Neuronal stem cell (in vitro differentiated cells): ENCODE measurements at regions not wholly inside any gene's neighbourhood (a gene's known extent, or its start where the extent isn't known, plus 50 kb on each side); places are given as distances from the start of the nearest gene placed in this dataset.

Experiments used
- DNase-seq: peaks from one replicate; pipeline ENCODE4 v3.0.0-alpha.2; 2013; ENCODE audit warnings: low spot score
- H2AFZ ChIP-seq: one replicate; pipeline ENCODE4 v1.6.1; 2013; ENCODE audit warnings: mild to moderate bottlenecking, low read length, inconsistent platforms
- H2AK5ac ChIP-seq: 2 replicates; pipeline ENCODE4 v1.6.1; 2013; ENCODE audit warnings: low read depth, mild to moderate bottlenecking, inconsistent platforms, low read length, moderate library complexity, mixed read lengths
- H2BK120ac ChIP-seq: 2 replicates; pipeline ENCODE4 v1.6.1; 2013; ENCODE audit warnings: low read depth, mild to moderate bottlenecking, inconsistent platforms, low read length, moderate library complexity, mixed read lengths
- H2BK12ac ChIP-seq: one replicate; pipeline ENCODE4 v1.6.1; 2013; ENCODE audit warnings: low read length, inconsistent platforms
- H2BK15ac ChIP-seq: 2 replicates; pipeline ENCODE4 v1.6.1; 2013; ENCODE audit warnings: mild to moderate bottlenecking, low read length, inconsistent platforms, mixed read lengths
- H2BK5ac ChIP-seq: one replicate; pipeline ENCODE4 v1.6.1; 2013; ENCODE audit warnings: inconsistent platforms, mild to moderate bottlenecking, low read length, moderate library complexity
- H3K14ac ChIP-seq: one replicate; pipeline ENCODE4 v1.6.1; 2013; ENCODE audit warnings: low read length, inconsistent platforms
- H3K18ac ChIP-seq: 2 replicates; pipeline ENCODE4 v1.6.1; 2013; ENCODE audit warnings: low read length, inconsistent platforms
- H3K23ac ChIP-seq: 2 replicates; pipeline ENCODE4 v1.6.1; 2013; ENCODE audit warnings: low read depth, mild to moderate bottlenecking, mixed read lengths, low read length, inconsistent platforms; ENCODE audit not compliant: poor library complexity
- H3K27ac ChIP-seq: replicated peaks from 3 replicates; pipeline ENCODE4 v1.5.1; 2013; ENCODE audit warnings: low read length, inconsistent platforms
- H3K27me3 ChIP-seq, 3 experiments: 2 replicates each; pipeline ENCODE4 v1.6.1; 2013; ENCODE audit warnings: low read length in 3 of 3, mild to moderate bottlenecking in 2 of 3, inconsistent platforms in 1 of 3, low read depth in 1 of 3, mixed read lengths in 1 of 3, moderate library complexity in 1 of 3; ENCODE audit not compliant: control insufficient read depth in 3 of 3, insufficient read depth in 3 of 3
- H3K36me3 ChIP-seq, 2 donors: replicated peaks in 1 of 2; 2 replicates each; pipeline ENCODE4 v1.6.1; 2013; ENCODE audit warnings: low read length in 2 of 2; ENCODE audit not compliant: control insufficient read depth in 2 of 2, insufficient read depth in 2 of 2
- H3K4ac ChIP-seq: 2 replicates; pipeline ENCODE4 v1.6.1; 2013; ENCODE audit warnings: inconsistent platforms, mild to moderate bottlenecking, low read length, moderate library complexity
- H3K4me1 ChIP-seq, 2 donors: 1 replicate in 1 of 2; 2 replicates in 1 of 2; pipeline ENCODE4 v1.6.1; 2013; ENCODE audit warnings: low read length in 2 of 2, low read depth in 1 of 2; ENCODE audit not compliant: control insufficient read depth in 2 of 2, insufficient read depth in 1 of 2
- H3K4me2 ChIP-seq: one replicate; pipeline ENCODE4 v1.6.1; 2013; ENCODE audit warnings: mild to moderate bottlenecking, low read length, inconsistent platforms; ENCODE audit not compliant: insufficient read depth, poor library complexity, severe bottlenecking
- H3K4me3 ChIP-seq, 2 donors: 2 replicates each; pipeline ENCODE4 v1.5.1; 2013; ENCODE audit warnings: low read length in 2 of 2, mild to moderate bottlenecking in 2 of 2, inconsistent platforms in 1 of 2, moderate library complexity in 1 of 2
- H3K79me1 ChIP-seq: one replicate; pipeline ENCODE4 v1.6.1; 2013; ENCODE audit warnings: low read depth, mild to moderate bottlenecking, inconsistent platforms, low read length, moderate library complexity
- H3K9ac ChIP-seq: one replicate; pipeline ENCODE4 v1.6.1; 2013; ENCODE audit warnings: mild to moderate bottlenecking, low read depth, low read length, inconsistent platforms; ENCODE audit not compliant: poor library complexity
- H3K9me3 ChIP-seq, 2 donors: replicated peaks in 1 of 2; 2 replicates each; pipeline versions ENCODE3 to v1.6.1; 2013; ENCODE audit warnings: low read length in 2 of 2, mild to moderate bottlenecking in 2 of 2, inconsistent platforms in 1 of 2, low read depth in 1 of 2, mixed read lengths in 1 of 2, moderate library complexity in 1 of 2; ENCODE audit not compliant: control insufficient read depth in 2 of 2, insufficient read depth in 1 of 2
- H4K8ac ChIP-seq: one replicate; pipeline ENCODE4 v1.6.1; 2013; ENCODE audit warnings: low read depth, mild to moderate bottlenecking, inconsistent platforms, low read length, moderate library complexity
- H4K91ac ChIP-seq: one replicate; pipeline ENCODE4 v1.6.1; 2013; ENCODE audit warnings: low read length, low read depth, mild to moderate bottlenecking, inconsistent platforms; ENCODE audit not compliant: poor library complexity
- WGBS, 2 donors: extraction: QIAGEN DNeasy Blood & Tissue Kit; methylation state at CpG; one replicate each; pipeline ENCODE4 v1.1.7; 2013; ENCODE audit warnings: missing lambda C conversion rate in 2 of 2, mixed read lengths in 1 of 2; ENCODE audit not compliant: insufficient read length in 2 of 2, insufficient replicate concordance in 1 of 2; ENCODE audit errors: extremely low coverage in 2 of 2; 5-methylcytosine and 5-hydroxymethylcytosine counted together

GRCh38 chr9:11233696-11234095, 620.9 kb upstream of the PTPRD start:
- Histone ChIP-seq H3K27ac (no peak overlapping the region), H3K14ac (no peak overlapping the region), H3K4me2 (no peak overlapping the region), H3K9ac (no peak overlapping the region), H4K8ac (no peak overlapping the region), H2BK120ac (no peak overlapping the region), H2BK12ac (no peak overlapping the region), H3K4me1 (no peaks in the 10 kb centered on the region), H2AFZ (no peak overlapping the region), H3K36me3 (no peaks in the 10 kb centered on the region), H2BK15ac (no peak overlapping the region), H2BK5ac (no peak overlapping the region), H3K27me3 (no peaks in the 10 kb centered on the region), H3K79me1 (no peaks in the 10 kb centered on the region), H3K4ac (no peak overlapping the region), H3K18ac (no peak overlapping the region), H3K9me3 (no peaks in the 10 kb centered on the region), H4K91ac (no peak overlapping the region), H3K4me3 (no peak overlapping the region), H3K23ac (no peak overlapping the region), H2AK5ac (no peak overlapping the region)
- no peak for DNase-seq
- no CpG with 5 or more reads among the region's 1 CpG for WGBS, 2 donors

- Histone ChIP-seq H3K27ac (no peak overlapping the region), H3K23ac (no peak overlapping the region)
These were observed 622.3 kb upstream of the PTPRD start for GRCh38 chr9:11235061-11235460.

DNA sequence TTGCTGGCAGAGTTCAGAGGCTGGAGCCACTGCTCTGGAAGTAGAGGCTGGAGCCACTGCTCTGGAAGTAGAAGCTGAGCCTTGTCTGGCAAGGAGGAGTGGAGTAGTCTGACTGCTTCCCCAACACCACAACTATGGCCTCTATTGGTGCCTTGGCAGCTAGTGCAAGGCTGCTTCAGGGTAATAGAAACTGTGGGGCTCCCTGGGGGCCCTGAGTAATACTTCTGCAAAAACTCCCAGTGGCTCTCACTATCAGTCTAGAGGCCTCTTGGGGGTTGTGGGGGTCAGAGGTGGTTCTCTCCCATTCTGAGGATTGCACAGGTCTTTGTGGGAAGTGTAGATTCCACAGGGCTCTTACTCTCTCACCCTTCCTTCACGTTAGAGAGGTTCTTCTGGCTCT, 629.0 kb upstream of the PTPRD start:
- no CpG with 5 or more reads among the region's 1 CpG for WGBS, 2 donors
- Histone ChIP-seq H3K4me3 (no peak overlapping the region), H2BK120ac (no peak overlapping the region), H3K36me3 (no peaks in the 10 kb centered on the region), H2AFZ (no peak overlapping the region), H2AK5ac (no peak overlapping the region), H2BK12ac (no peak overlapping the region), H3K9ac (no peak overlapping the region), H3K4me2 (no peak overlapping the region), H3K27ac (no peak overlapping the region), H4K8ac (no peak overlapping the region), H3K18ac (no peak overlapping the region), H3K23ac (no peak overlapping the region), H4K91ac (no peak overlapping the region), H3K9me3 (no peaks in the 10 kb centered on the region), H2BK15ac (no peak overlapping the region), H2BK5ac (no peak overlapping the region), H3K4me1 (no peaks in the 10 kb centered on the region), H3K27me3 (no peaks in the 10 kb centered on the region), H3K79me1 (no peaks in the 10 kb centered on the region), H3K14ac (no peak overlapping the region), H3K4ac (no peak overlapping the region)
- DNase-seq: no peak

More at GRCh38 chr9:11235061-11235460, 622.3 kb upstream of the PTPRD start:
- no peak overlapping the region for H2AK5ac ChIP-seq
- H3K4ac ChIP-seq: no peak overlapping the region
- no peak overlapping the region for H3K14ac ChIP-seq
- no peak overlapping the region for H2BK5ac ChIP-seq
- no peaks in the 10 kb centered on the region for H3K4me1 ChIP-seq
- no peak overlapping the region for H3K9ac ChIP-seq
- H4K91ac ChIP-seq: no peak overlapping the region
- no peak overlapping the region for H3K4me2 ChIP-seq
- no peak overlapping the region for H3K18ac ChIP-seq
- no peak overlapping the region for H4K8ac ChIP-seq
- H2AFZ ChIP-seq: no peak overlapping the region
- H3K79me1 ChIP-seq: no peaks in the 10 kb centered on the region
- no peak overlapping the region for H2BK15ac ChIP-seq
- H3K9me3 ChIP-seq: no peaks in the 10 kb centered on the region
- no peaks in the 10 kb centered on the region for H3K27me3 ChIP-seq
- WGBS, 2 donors: no CpG with 5 or more reads among the region's 2 CpGs
- no peaks in the 10 kb centered on the region for H3K36me3 ChIP-seq
- no peak overlapping the region for H2BK120ac ChIP-seq
- H2BK12ac ChIP-seq: no peak overlapping the region
- H3K4me3 ChIP-seq: no peak overlapping the region
- DNase-seq: no peak

DNA sequence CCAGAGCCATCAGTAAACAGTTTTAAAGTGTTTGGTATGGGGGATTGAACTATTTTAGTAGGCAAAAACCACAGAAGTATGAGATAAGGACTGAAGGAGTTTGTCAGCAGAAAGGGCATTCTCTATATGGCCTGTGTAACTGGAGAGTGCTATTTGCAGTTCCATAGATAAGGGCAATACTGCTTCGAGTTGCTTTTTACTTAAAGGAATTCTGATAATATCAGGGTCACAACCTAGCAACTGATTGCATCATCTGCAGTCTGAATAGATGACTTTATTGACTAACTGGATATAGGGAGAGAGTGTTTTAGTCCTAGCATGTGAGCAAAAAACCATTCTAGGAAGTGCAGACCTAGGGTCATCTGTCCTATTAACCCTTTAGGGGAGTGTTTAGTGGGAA, 645.2 kb upstream of the PTPRD start:
- Histone ChIP-seq H2AK5ac (no peak overlapping the region), H2BK120ac (no peak overlapping the region), H3K27ac (no peak overlapping the region), H3K14ac (no peak overlapping the region), H3K4me3 (no peak overlapping the region), H2AFZ (no peak overlapping the region), H3K18ac (no peak overlapping the region), H3K4me1 (no peaks in the 10 kb centered on the region), H2BK5ac (no peak overlapping the region), H3K9ac (no peak overlapping the region), H2BK12ac (no peak overlapping the region), H2BK15ac (no peak overlapping the region), H3K36me3 (no peaks in the 10 kb centered on the region), H3K23ac (no peak overlapping the region), H4K91ac (no peak overlapping the region), H3K79me1 (no peaks in the 10 kb centered on the region), H3K4ac (no peak overlapping the region), H3K27me3 (no peaks in the 10 kb centered on the region), H3K9me3 (no peaks in the 10 kb centered on the region), H4K8ac (no peak overlapping the region), H3K4me2 (no peak overlapping the region)
- no peak for DNase-seq
- no CpG with 5 or more reads among the region's 1 CpG for WGBS, 2 donors
